Cardiac fibroblast (primary cell): ENCODE measurements at regions not wholly inside any gene's neighbourhood (a gene's known extent, or its start where the extent isn't known, plus 50 kb on each side); places are given as distances from the start of the nearest gene placed in this dataset.

Experiments
- DNase-seq, 2 donors: peaks; one replicate each; pipeline versions ENCODE4 v3.0.0 to v3.0.0-alpha.2; 2010; ENCODE audit warnings: low read depth in 2 of 2
- H3K4me3 ChIP-seq, 2 donors: replicated peaks in 1 of 2; 1 replicate in 1 of 2; 2 replicates in 1 of 2; pipeline ENCODE4 v1.5.1; 2011; ENCODE audit warnings: low read depth in 2 of 2, low read length in 2 of 2, mild to moderate bottlenecking in 2 of 2, moderate library complexity in 1 of 2
- CTCF ChIP-seq: IDR thresholded peaks from one replicate; pipeline ENCODE4 v1.5.1; 2011; ENCODE audit warnings: low read depth, mild to moderate bottlenecking, low read length, inconsistent platforms

GRCh38 chr2:15747603-15748471 is 156.2 kb downstream of the DDX1 start:
- no peak for TF ChIP-seq CTCF
- no peak overlapping the region for H3K4me3 ChIP-seq
- DNase-seq, result no peak

GRCh38 chr2:15748736-15749323 is 157.2 kb downstream of the DDX1 start:
- no peak overlapping the region for H3K4me3 ChIP-seq
- DNase-seq, result peak; percentile 20 to 42
- peak; percentile 23 for TF ChIP-seq CTCF

- DNase-seq, result no peak
- no peak overlapping the region for H3K4me3 ChIP-seq
- TF ChIP-seq CTCF, result no peak
Observed at GRCh38 chr2:15749460-15750432, 158.1 kb downstream of the DDX1 start.

GRCh38 chr2:15750433-15750814 is 158.8 kb downstream of the DDX1 start:
- no peak for TF ChIP-seq CTCF
- no peak overlapping the region for H3K4me3 ChIP-seq
- no peak for DNase-seq

- no peak for TF ChIP-seq CTCF
- no peak for DNase-seq
Observed at GRCh38 chr2:15750822-15751329, 159.2 kb downstream of the DDX1 start.

GRCh38 chr2:15751477-15751876 is 159.8 kb downstream of the DDX1 start:
- no peak overlapping the region for H3K4me3 ChIP-seq
- TF ChIP-seq CTCF, result no peak
- DNase-seq, result no peak

More at GRCh38 chr2:15750822-15751329, 159.2 kb downstream of the DDX1 start:
- H3K4me3 ChIP-seq, result no peak overlapping the region
